ENCODE measurements at regions not wholly inside any gene's neighbourhood (a gene's known extent, or its start where the extent isn't known, plus 50 kb on each side); places are given as distances from the start of the nearest gene placed in this dataset.

GRCh38 chr15:97174886-97175540 is 785.5 kb upstream of the ARRDC4 start:
- no peak for FAIRE-seq
- Histone ChIP-seq H3K36me3 (ENCODE audit: control insufficient read depth in 3 of 3, insufficient read depth in 2 of 3, low read depth in 1 of 3, low read length in 3 of 3) (no peaks in the 10 kb centered on the region), H3K4me3 (ENCODE audit: low read depth in 1 of 3, low read length in 3 of 3) (no peak overlapping the region), H3K27ac (ENCODE audit: low read depth in 1 of 3, low read length in 2 of 3) (no peak overlapping the region), H3K27me3 (ENCODE audit: control insufficient read depth in 3 of 3, insufficient read depth in 3 of 3, low read length in 3 of 3) (no peaks in the 10 kb centered on the region), H3K4me1 (ENCODE audit: control insufficient read depth in 3 of 3, insufficient read depth in 2 of 3, low read depth in 1 of 3, low read length in 2 of 3) (no peaks in the 10 kb centered on the region), H3K9me3 (ENCODE audit: control insufficient read depth in 2 of 2, insufficient read depth in 1 of 2, low read depth in 1 of 2, low read length in 1 of 2) (no peaks in the 10 kb centered on the region)
- no peak for DNase-seq
- WGBS, 3 donors: 74 to 80% (median 78%) methylated on average over 2 of the region's 2 CpGs

GRCh38 chr15:97177151-97177577 is 783.3 kb upstream of the ARRDC4 start:
- Histone ChIP-seq H3K9me3 (ENCODE audit: control insufficient read depth in 2 of 2, insufficient read depth in 1 of 2, low read depth in 1 of 2, low read length in 1 of 2) (no peaks in the 10 kb centered on the region), H3K36me3 (ENCODE audit: control insufficient read depth in 3 of 3, insufficient read depth in 2 of 3, low read depth in 1 of 3, low read length in 3 of 3) (no peaks in the 10 kb centered on the region), H3K27me3 (ENCODE audit: control insufficient read depth in 3 of 3, insufficient read depth in 3 of 3, low read length in 3 of 3) (no peaks in the 10 kb centered on the region), H3K27ac (ENCODE audit: low read depth in 1 of 3, low read length in 2 of 3) (no peak overlapping the region), H3K4me3 (ENCODE audit: low read depth in 1 of 3, low read length in 3 of 3) (no peak overlapping the region), H3K4me1 (ENCODE audit: control insufficient read depth in 3 of 3, insufficient read depth in 2 of 3, low read depth in 1 of 3, low read length in 2 of 3) (no peaks in the 10 kb centered on the region)
- peak in 1 of 2 donors; percentile 5 for DNase-seq
- 22 to 29% (median 25%) methylated on average over 11 of the region's 11 CpGs for WGBS, 3 donors
- FAIRE-seq: no peak

- H3K36me3 ChIP-seq (ENCODE audit: control insufficient read depth in 3 of 3, insufficient read depth in 2 of 3, low read depth in 1 of 3, low read length in 3 of 3): no peaks in the 10 kb centered on the region
- WGBS, 3 donors: 89 to 94% (median 92%) methylated on average over 7 of the region's 7 CpGs
- DNase-seq (no peak), FAIRE-seq (no peak)
- H3K4me1 ChIP-seq (ENCODE audit: control insufficient read depth in 3 of 3, insufficient read depth in 2 of 3, low read depth in 1 of 3, low read length in 2 of 3): no peaks in the 10 kb centered on the region
- H3K27ac ChIP-seq (ENCODE audit: low read depth in 1 of 3, low read length in 2 of 3): no peak overlapping the region
- no peak overlapping the region for H3K4me3 ChIP-seq (ENCODE audit: low read depth in 1 of 3, low read length in 3 of 3)
- no peaks in the 10 kb centered on the region for H3K27me3 ChIP-seq (ENCODE audit: control insufficient read depth in 3 of 3, insufficient read depth in 3 of 3, low read length in 3 of 3)
- H3K9me3 ChIP-seq (ENCODE audit: control insufficient read depth in 2 of 2, insufficient read depth in 1 of 2, low read depth in 1 of 2, low read length in 1 of 2): no peaks in the 10 kb centered on the region
Observed at GRCh38 chr15:97182581-97182980, 777.9 kb upstream of the ARRDC4 start.

DNA sequence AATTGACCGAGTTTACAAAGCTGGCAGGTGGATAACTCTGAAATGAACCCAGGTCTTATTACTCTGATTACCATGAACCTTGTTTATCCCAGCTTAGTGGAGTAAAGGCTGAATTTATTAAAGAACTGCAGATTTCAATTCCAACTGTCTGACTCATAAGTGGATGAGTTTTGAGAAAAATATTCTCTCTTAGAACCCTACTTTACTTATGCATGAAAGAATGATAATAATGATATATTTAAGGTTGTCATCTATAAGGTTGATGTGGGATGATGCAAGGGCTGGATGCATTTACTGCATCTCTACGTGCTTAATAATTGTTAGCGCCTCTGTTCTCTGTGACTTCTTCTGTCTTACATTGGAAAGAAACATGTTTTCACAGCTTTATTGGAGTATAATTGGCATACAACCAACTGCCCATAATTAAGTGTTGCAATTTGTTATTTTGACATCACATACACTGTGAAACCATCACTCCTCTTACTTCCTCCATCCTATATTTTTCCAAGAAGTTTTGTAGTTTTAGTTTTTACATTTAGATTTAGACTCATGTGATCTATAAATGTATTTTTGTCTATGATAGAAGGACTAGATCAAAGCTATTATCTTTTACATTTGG is 771.2 kb upstream of the ARRDC4 start:
- peaks cover 0 to 3% of the 10 kb centered on the region in 2 donors for H3K9me3 ChIP-seq (ENCODE audit: control insufficient read depth in 2 of 2, insufficient read depth in 1 of 2, low read depth in 1 of 2, low read length in 1 of 2)
- H3K27me3 ChIP-seq (ENCODE audit: control insufficient read depth in 3 of 3, insufficient read depth in 3 of 3, low read length in 3 of 3): no peaks in the 10 kb centered on the region
- H3K4me3 ChIP-seq (ENCODE audit: low read depth in 1 of 3, low read length in 3 of 3): no peak overlapping the region
- H3K4me1 ChIP-seq (ENCODE audit: control insufficient read depth in 3 of 3, insufficient read depth in 2 of 3, low read depth in 1 of 3, low read length in 2 of 3): no peaks in the 10 kb centered on the region
- no peaks in the 10 kb centered on the region for H3K36me3 ChIP-seq (ENCODE audit: control insufficient read depth in 3 of 3, insufficient read depth in 2 of 3, low read depth in 1 of 3, low read length in 3 of 3)
- WGBS, 3 donors: 68 to 83% (median 78%) methylated on average over 3 of the region's 3 CpGs
- H3K27ac ChIP-seq (ENCODE audit: low read depth in 1 of 3, low read length in 2 of 3): no peak overlapping the region
- DNase-seq (no peak), FAIRE-seq (no peak)

DNA sequence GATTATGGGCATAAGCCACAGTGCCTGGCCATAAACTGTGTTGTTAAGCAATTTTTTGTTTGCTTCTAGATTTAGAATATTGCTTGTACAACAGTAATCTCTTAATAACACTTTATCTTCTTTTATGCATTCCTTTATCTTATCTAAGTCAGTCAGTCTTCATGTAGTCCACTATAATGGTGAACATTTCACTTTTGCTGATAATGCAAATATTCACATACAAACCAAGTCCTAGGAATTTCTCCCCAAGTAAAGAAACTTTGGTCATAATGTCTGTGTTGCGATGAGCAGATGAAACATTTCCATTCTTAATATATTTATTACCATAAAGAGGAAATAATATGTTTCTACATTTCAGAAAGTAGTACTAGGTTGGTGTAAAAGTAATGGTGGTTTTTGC is 765.8 kb upstream of the ARRDC4 start:
- no peak overlapping the region for H3K27ac ChIP-seq (ENCODE audit: low read depth in 1 of 3, low read length in 2 of 3)
- no peaks in the 10 kb centered on the region for H3K27me3 ChIP-seq (ENCODE audit: control insufficient read depth in 3 of 3, insufficient read depth in 3 of 3, low read length in 3 of 3)
- H3K36me3 ChIP-seq (ENCODE audit: control insufficient read depth in 3 of 3, insufficient read depth in 2 of 3, low read depth in 1 of 3, low read length in 3 of 3): no peaks in the 10 kb centered on the region
- no peak overlapping the region for H3K4me3 ChIP-seq (ENCODE audit: low read depth in 1 of 3, low read length in 3 of 3)
- no peaks in the 10 kb centered on the region for H3K4me1 ChIP-seq (ENCODE audit: control insufficient read depth in 3 of 3, insufficient read depth in 2 of 3, low read depth in 1 of 3, low read length in 2 of 3)
- no peak for FAIRE-seq
- no peak for DNase-seq
- WGBS, 3 donors: 62 to 86% (median 78%) methylated on average over 1 of the region's 1 CpG
- peaks cover 0 to 3% of the 10 kb centered on the region in 2 donors for H3K9me3 ChIP-seq (ENCODE audit: control insufficient read depth in 2 of 2, insufficient read depth in 1 of 2, low read depth in 1 of 2, low read length in 1 of 2)

DNA sequence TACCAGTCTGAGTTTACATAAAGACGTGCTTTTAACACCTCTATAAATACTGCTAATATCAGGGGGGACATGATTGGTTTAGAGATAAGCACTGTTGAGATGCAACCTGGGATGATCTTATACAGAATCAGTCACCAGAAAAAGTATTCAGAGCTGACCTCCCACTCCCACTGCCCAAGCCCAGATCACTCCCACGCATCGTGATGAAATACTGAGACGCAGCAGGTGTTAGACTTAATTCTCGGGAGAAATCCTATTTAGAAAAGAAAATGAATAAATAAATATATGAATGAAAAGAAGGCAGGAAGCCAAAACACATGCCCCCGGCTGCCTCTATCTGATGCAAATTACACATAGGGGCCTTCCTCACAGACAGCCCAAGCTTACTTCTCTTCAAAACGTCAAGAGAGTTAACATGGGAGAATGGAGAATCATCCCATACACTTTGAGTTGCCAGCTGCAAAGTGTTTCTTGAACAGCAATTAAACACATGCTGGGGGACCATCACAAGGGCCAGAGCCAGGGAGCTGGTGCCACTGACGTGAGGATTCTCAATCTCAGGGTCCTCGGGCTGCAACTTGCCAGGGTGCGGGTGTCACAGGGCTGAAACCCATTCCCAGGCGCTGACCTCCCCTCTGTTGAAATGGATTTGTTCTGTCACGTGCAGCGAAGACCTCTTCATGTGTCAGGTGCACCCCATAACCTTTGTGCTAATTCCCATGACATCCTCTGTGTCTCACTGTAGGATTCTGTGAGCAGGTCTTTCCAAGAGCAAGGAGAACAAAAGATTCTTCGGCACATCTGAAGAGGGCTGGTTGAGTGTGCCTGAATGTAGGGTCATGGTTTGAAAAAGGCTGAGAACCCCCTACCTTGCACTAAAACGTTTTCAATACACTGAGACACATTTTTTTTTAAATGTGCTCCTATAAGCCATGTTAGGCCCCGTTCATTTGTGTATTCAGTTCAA is 764.2 kb upstream of the ARRDC4 start:
- H3K27ac ChIP-seq (ENCODE audit: low read depth in 1 of 3, low read length in 2 of 3): no peak overlapping the region
- no peaks in the 10 kb centered on the region for H3K36me3 ChIP-seq (ENCODE audit: control insufficient read depth in 3 of 3, insufficient read depth in 2 of 3, low read depth in 1 of 3, low read length in 3 of 3)
- H3K4me1 ChIP-seq (ENCODE audit: control insufficient read depth in 3 of 3, insufficient read depth in 2 of 3, low read depth in 1 of 3, low read length in 2 of 3): no peaks in the 10 kb centered on the region
- FAIRE-seq (no peak), DNase-seq (no peak)
- WGBS, 3 donors: 66 to 69% (median 69%) methylated on average over 16 of the region's 16 CpGs
- H3K4me3 ChIP-seq (ENCODE audit: low read depth in 1 of 3, low read length in 3 of 3): no peak overlapping the region
- no peaks in the 10 kb centered on the region for H3K27me3 ChIP-seq (ENCODE audit: control insufficient read depth in 3 of 3, insufficient read depth in 3 of 3, low read length in 3 of 3)
- peaks cover 0 to 3% of the 10 kb centered on the region in 2 donors for H3K9me3 ChIP-seq (ENCODE audit: control insufficient read depth in 2 of 2, insufficient read depth in 1 of 2, low read depth in 1 of 2, low read length in 1 of 2)

GRCh38 chr15:97199393-97200051 is 761.0 kb upstream of the ARRDC4 start:
- H3K27me3 ChIP-seq (ENCODE audit: control insufficient read depth in 3 of 3, insufficient read depth in 3 of 3, low read length in 3 of 3): no peaks in the 10 kb centered on the region
- H3K36me3 ChIP-seq (ENCODE audit: control insufficient read depth in 3 of 3, insufficient read depth in 2 of 3, low read depth in 1 of 3, low read length in 3 of 3): no peaks in the 10 kb centered on the region
- no peak overlapping the region for H3K4me3 ChIP-seq (ENCODE audit: low read depth in 1 of 3, low read length in 3 of 3)
- no peak for DNase-seq
- no peaks in the 10 kb centered on the region for H3K9me3 ChIP-seq (ENCODE audit: control insufficient read depth in 2 of 2, insufficient read depth in 1 of 2, low read depth in 1 of 2, low read length in 1 of 2)
- no peak for FAIRE-seq
- no peak overlapping the region for H3K27ac ChIP-seq (ENCODE audit: low read depth in 1 of 3, low read length in 2 of 3)
- H3K4me1 ChIP-seq (ENCODE audit: control insufficient read depth in 3 of 3, insufficient read depth in 2 of 3, low read depth in 1 of 3, low read length in 2 of 3): no peaks in the 10 kb centered on the region
- WGBS, 3 donors: 77 to 89% (median 78%) methylated on average over 3 of the region's 3 CpGs

DNA sequence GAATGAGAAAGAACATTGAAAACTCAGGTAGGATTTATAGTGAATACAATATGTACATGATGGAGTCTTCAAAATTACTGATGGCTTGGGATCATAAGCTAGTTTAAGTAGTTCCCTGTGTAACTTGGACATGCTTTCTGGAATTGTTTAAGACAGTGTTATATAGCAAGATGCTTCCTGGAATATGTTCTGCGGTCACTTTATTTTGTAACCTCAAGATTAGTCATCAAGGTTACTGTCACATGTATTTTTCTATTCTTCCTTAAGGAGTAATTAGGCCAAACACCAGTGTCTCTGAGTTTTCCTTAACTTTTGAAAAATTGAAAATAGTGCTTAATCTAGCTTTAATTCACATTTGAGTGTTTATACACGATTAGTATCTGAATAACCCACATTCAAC is 760.3 kb upstream of the ARRDC4 start:
- H3K4me3 ChIP-seq (ENCODE audit: low read depth in 1 of 3, low read length in 3 of 3): no peak overlapping the region
- WGBS, 3 donors: 81 to 88% (median 86%) methylated on average over 2 of the region's 2 CpGs
- H3K36me3 ChIP-seq (ENCODE audit: control insufficient read depth in 3 of 3, insufficient read depth in 2 of 3, low read depth in 1 of 3, low read length in 3 of 3): no peaks in the 10 kb centered on the region
- no peaks in the 10 kb centered on the region for H3K27me3 ChIP-seq (ENCODE audit: control insufficient read depth in 3 of 3, insufficient read depth in 3 of 3, low read length in 3 of 3)
- H3K27ac ChIP-seq (ENCODE audit: low read depth in 1 of 3, low read length in 2 of 3): no peak overlapping the region
- H3K9me3 ChIP-seq (ENCODE audit: control insufficient read depth in 2 of 2, insufficient read depth in 1 of 2, low read depth in 1 of 2, low read length in 1 of 2): no peaks in the 10 kb centered on the region
- H3K4me1 ChIP-seq (ENCODE audit: control insufficient read depth in 3 of 3, insufficient read depth in 2 of 3, low read depth in 1 of 3, low read length in 2 of 3): no peaks in the 10 kb centered on the region
- DNase-seq: no peak
- no peak for FAIRE-seq

All from small intestine (tissue), 7 donors.